Activated CD8-positive, alpha-beta memory T cell treated with anti-CD3 and anti-CD28 coated beads for 1 hour (primary cell): ENCODE measurements at regions not wholly inside any gene's neighbourhood (a gene's known extent, or its start where the extent isn't known, plus 50 kb on each side); places are given as distances from the start of the nearest gene placed in this dataset.
"Not testable (repeated sequence)": the region's sequence is repeated elsewhere in the genome, so short reads cannot be mapped to it uniquely, and the experiment has no call there.

Experiments used
- DNase-seq, 2 donors: peaks; one replicate each; pipeline ENCODE4 v3.0.0-alpha.2; 2020; ENCODE audit warnings: low read depth in 1 of 2; ENCODE audit errors: extremely low read depth in 1 of 2

- DNase-seq: no peak
Measured at GRCh38 chr21:35814858-35815619, 245.3 kb downstream of the SETD4 start.

GRCh38 chr21:35812679-35813078, 247.6 kb downstream of the SETD4 start:
- DNase-seq: no peak

GRCh38 chr21:35811191-35811806, 249.0 kb downstream of the SETD4 start:
- no peak for DNase-seq

- no peak for DNase-seq
Measured at GRCh38 chr21:35810431-35810970, 249.8 kb downstream of the SETD4 start.

- no peak for DNase-seq
Measured at GRCh38 chr21:35801391-35801790, 258.9 kb downstream of the SETD4 start.

- not testable (repeated sequence) for DNase-seq
Measured at GRCh38 chr21:35800796-35801385, 259.4 kb downstream of the SETD4 start.

GRCh38 chr21:35796844-35797243, 263.5 kb downstream of the SETD4 start:
- no peak for DNase-seq

- not testable (repeated sequence) for DNase-seq
Measured at GRCh38 chr21:35794527-35794926, 265.8 kb downstream of the SETD4 start.

- no peak for DNase-seq
Measured at GRCh38 chr21:35792569-35793305, 267.6 kb downstream of the SETD4 start.

GRCh38 chr21:35791541-35792325, 268.6 kb downstream of the SETD4 start:
- no peak for DNase-seq

- DNase-seq: no peak
Measured at GRCh38 chr21:35783721-35784120, 276.6 kb downstream of the SETD4 start.

- no peak for DNase-seq
Measured at GRCh38 chr21:35782667-35783066, 277.7 kb downstream of the SETD4 start.

- no peak for DNase-seq
Measured at GRCh38 chr21:35780983-35781382, 279.3 kb downstream of the SETD4 start.

GRCh38 chr21:35779690-35780570, 280.4 kb downstream of the SETD4 start:
- DNase-seq: no peak

- DNase-seq: no peak
Measured at GRCh38 chr21:35779167-35779566, 281.2 kb downstream of the SETD4 start.

GRCh38 chr21:35777081-35777480, 283.2 kb downstream of the SETD4 start:
- DNase-seq: no peak

- DNase-seq: no peak
Measured at GRCh38 chr21:35775778-35776544, 284.4 kb downstream of the SETD4 start.

GRCh38 chr21:35770101-35770945, 290.0 kb downstream of the SETD4 start:
- no peak for DNase-seq
